Activated naive CD4-positive, alpha-beta T cell (primary cell): ENCODE measurements at regions not wholly inside any gene's neighbourhood (a gene's known extent, or its start where the extent isn't known, plus 50 kb on each side); places are given as distances from the start of the nearest gene placed in this dataset.
"Not testable (repeated sequence)": the region's sequence is repeated elsewhere in the genome, so short reads cannot be mapped to it uniquely, and the experiment has no call there.

Experiments
- DNase-seq, 4 experiments: peaks; one replicate each; lab custom pipeline; 2025; lab: John Stamatoyannopoulos, UW

DNA sequence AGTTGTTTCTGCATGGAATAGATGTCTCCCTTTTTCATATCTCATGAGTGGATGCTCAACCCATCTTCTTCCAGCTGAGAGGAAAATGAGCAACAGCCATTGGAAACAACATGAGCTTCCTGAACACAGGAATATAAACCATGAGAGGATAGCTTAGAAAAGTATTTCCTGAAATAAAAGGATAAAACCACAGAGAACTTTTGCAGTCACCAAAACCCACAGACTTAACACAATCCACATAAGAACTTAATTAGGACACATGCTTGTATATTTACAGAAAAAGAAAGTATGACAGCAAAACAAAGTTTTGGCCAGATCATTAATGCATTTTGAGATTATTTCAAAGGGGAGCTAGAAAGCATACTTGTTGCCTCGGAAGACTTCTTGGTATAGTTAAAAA lies 180.5 kb upstream of the RASGRP1 start:
- no peak for DNase-seq

- no peak for DNase-seq
These were observed 181.0 kb upstream of the RASGRP1 start for GRCh38 chr15:38745626-38746025.

DNA sequence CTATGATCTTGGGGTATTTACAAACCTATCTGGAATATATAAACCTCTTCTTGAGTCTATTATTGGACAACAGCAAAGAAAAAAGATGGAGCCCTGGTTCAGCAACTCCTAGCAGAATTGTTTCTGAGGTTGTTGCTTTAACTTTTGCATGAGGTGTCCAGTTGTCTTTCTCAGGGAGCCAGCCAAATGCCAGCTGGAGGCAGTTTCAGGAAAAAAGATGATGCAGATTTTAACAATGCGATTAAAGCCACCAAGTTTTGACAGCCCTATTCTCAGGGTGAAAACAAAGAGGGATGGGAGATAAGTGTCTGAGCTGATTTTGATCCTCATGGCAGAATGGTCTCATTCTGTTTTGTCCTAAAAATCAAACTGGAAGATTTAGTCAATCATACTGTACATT lies 181.6 kb upstream of the RASGRP1 start:
- no peak for DNase-seq

DNA sequence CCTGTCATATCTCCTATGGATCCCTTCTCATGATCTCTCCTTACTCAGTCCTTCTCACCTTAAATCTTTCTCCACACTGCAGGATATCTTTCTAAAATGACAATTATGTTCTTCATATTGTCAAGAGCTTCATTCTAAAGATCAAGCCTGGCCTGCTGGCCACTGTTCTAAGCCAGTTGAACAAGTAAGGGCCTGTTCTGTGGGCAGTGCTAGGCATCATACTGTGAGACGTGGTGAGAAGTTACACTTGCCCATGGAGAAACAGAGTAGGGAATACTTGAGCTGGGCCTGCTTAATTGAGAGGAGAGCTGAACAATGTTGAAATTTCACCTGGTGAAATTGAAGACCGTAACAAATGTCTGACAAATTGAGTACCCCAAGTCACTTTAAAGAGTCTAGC lies 184.1 kb upstream of the RASGRP1 start:
- no peak for DNase-seq

DNA sequence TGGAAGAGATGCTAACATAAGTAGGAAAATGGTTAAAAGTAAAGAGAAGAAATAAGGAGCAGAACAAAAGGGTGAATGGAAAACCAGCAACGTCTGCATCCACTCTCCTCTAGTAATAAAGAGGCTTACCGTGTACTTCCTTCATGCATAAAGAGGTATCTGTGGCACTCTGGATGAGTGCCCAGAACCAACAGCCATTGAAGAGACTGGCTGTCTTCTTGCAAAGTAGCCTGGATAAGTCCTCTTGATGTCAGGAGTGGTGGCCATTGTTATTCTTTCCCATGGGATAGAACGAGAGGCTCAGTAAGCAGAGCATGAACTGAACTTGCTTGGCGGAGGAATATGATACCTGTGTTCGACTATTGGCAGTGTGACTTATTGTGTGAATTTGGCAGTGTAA lies 186.2 kb upstream of the RASGRP1 start:
- no peak for DNase-seq

DNA sequence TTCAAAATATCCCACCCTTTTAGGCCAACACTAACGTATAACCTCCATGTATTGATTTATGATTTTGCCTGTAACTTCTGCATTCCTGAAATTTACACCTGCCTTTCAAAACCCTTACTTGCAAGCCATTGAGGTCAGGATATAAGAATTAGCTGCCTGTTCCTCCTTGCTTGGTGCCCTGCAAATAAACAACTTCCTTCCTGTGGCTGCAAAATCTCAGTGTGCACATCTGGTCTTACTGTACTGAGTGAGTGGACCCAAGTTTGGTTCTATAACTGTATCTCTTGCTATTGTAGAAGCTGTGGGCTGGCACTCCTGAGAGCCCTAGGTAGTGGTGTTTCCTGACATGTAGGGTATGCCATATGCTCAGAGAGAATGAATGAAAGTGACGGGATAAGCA lies 191.1 kb upstream of the RASGRP1 start:
- DNase-seq = no peak

DNA sequence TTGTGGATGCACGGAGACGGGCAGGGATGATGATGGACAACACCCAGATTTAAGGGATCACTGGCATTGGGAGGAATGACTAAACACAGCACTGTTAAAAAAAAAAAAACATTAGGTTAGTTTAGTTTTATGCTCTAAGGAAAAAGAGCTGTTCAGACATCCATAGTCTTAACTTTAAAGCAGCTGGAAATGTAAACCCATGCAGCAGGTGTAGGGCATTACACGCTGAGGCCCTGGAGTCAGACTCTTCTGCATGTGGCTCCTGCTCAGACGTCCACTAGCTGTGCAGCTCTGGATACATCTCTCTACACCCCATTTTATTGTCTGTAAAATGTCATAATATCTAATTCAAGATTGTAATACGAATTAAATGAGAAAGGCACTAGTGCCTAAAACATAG lies 191.8 kb upstream of the RASGRP1 start:
- DNase-seq = no peak

DNA sequence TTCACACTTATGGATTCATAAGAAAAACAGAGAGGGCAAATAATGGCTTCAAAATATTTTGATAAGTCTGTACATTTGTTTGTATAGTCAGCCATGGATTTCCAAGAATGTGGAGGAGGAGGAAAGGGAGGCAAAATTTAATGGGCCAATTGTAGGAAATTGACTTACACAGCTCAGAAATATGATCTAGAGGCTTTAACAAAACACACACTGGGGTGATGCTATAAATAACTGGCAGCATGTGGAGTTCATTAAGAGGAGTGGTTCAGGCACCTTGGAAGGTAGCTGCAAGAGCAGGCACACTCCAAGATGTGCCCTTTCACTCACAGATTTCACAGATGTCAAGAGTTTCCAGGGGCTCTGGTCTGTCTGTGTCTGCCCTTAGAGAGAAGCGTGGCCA lies 193.4 kb upstream of the RASGRP1 start:
- DNase-seq = no peak

GRCh38 chr15:38761681-38762080 lies 197.1 kb upstream of the RASGRP1 start:
- DNase-seq = no peak

DNA sequence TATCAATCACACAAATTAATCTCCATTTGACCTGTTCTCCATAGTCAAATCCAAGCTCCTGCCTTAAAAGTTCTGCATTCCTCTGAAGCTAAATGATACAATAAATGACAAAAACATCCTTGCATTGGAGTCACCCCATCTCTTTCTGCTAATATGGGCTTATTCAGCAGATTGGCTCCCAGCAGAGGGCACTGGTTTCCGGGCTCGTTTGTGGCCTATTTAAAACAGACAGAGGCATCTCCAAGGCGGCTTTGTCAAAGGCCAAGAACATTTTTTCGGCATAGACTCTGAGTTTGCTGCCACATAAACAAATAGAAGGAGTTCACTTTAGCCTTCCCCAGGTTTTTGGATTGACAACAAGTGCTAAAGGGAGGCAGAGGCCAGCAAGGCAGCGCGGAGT lies 204.4 kb upstream of the RASGRP1 start:
- DNase-seq = no peak

- no peak for DNase-seq
These were observed 204.9 kb upstream of the RASGRP1 start for GRCh38 chr15:38769492-38769891.

GRCh38 chr15:38774076-38774475 lies 209.5 kb upstream of the RASGRP1 start:
- not testable (repeated sequence) for DNase-seq

DNA sequence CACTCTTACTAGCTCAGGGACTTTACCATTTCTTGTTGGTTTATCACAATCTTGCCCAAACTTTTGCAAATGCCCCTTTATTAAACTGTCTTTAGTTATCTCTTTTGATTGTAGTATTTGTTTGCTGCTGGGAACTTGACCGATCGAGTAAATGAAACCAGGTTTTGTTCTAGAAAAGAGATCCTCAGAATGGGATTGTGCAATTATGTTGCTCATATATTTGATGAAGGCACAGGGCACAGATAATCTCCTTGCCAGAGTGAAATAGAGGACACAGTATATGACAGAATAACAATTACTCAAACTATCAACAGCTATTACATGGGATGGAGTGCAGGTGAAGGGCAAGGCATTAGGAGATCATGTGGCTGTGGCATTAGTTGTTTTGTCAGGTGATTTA lies 216.6 kb upstream of the RASGRP1 start:
- DNase-seq = no peak

DNA sequence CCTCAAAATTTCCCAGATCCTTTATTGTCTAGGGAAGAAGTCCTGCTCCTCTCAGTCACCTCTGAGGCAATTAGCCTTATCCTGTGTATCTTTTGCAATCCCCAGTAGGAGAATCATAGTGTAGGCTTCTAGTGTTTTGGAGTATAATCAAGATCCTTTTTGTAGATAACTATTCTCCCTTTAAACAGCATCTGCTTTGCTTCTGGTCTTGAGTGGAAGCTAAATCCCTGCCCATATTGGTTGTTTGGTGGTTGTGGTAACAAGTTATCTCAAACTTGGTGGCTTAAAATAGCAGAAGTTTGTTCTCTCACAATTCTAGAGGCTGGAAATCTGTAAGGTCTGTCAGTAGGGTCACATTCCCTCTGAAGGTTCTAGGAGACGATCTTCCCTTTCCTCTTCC lies 217.5 kb upstream of the RASGRP1 start:
- DNase-seq = no peak

DNA sequence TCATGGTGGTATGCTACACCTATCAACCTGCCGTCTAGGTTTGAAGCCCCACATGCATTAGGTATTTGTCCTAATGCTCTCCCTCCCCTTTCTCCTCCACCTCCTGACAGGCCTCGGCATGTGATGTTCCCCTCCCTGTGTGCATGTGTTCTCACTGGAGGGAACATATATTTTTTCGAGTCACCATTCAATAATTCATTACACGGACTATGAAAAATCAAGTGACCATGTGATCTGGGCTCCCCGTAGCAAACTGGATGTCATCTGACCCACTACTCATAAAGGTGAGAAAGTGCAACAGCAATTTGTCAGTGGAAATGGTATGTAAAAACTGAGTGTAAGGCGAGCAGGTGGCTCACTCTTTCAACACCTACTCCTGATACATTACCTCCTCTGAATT lies 224.3 kb upstream of the RASGRP1 start:
- DNase-seq = no peak

DNA sequence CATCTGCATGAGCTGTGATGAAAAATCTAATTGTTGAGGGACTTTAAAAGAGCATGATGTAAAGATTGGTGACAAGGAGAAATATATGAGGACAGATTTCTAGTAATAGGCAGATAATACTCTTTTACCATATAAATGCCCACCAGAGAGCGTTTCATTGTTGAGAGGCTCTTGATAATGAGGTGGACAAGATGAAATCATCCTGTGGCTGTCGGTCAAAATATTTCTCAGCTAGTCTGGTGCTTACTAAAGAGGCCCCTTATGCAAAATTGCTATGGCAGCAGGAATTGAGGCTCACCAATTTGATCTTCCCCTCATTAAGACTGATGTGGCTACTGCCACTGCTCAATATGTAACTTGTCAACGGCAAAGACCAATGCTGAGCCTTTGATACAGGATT lies 225.0 kb upstream of the RASGRP1 start:
- no peak for DNase-seq

DNA sequence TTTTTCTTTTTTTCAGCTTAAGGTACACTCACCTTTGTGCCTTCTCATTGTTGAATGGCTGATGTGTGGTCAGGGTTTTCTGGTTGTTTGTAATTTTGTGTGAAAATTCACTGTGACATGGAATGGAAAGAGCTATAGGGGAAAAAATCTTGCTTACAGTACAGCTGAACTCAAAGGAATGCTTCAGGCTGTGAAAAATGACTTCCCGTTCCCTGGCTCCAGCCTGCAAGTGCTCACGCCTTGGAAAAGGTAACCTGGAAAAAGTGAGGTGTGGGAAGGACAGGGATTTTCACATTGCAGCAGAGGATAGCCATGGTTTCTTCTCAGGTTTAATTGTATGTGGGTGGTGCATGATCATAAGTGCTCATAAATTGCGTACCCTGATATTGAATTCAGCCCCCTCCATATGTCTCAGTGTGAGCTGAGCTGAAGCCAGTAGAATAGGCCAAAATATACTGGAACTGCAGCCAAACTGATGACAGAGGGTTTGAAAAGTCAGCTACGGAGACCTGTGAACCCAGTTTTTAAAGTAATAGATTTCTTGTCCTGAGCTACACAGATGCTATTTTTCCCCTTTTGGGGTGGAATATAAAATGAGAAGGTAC lies 228.7 kb upstream of the RASGRP1 start:
- DNase-seq = no peak

- DNase-seq = no peak
These were observed 231.0 kb upstream of the RASGRP1 start for GRCh38 chr15:38795471-38796245.

DNA sequence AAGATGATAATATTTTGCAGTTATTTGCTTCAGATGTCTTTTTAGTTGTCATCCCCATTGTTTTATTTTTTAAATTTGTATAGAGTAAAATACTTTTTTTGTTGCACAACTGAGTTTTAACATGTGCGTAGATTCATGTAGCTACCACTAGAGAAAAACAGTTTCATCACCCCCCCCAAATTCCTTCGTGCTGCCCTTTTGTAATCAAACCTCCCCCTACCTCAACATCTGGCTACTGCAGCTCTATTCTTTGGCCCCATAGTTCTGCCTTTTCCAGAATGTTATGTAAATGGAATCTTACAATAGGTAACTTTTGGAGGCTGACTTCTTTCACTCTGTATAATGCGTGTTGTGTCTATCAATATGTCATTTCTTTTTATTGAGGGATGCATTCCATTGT lies 232.0 kb upstream of the RASGRP1 start:
- no peak for DNase-seq

DNA sequence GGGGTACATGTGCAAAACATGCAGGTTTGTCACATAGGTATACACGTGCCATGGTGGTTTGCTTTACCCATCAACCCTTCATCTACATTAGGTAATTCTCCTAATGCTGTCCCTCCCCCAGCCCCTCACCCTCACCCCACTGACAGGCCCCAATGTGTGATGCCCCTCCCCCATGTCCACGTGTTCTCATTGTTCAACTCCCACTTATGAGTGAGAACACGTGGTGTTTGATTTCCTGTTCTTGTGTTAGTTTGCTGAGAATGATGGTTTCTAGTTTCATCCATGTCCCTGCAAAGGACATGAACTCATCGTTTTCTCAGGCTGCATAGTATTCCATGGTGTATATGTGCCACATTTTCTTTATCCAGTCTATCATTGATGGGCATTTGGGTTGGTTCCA lies 232.9 kb upstream of the RASGRP1 start:
- DNase-seq = not testable (repeated sequence)

GRCh38 chr15:38799202-38799601 lies 234.6 kb upstream of the RASGRP1 start:
- DNase-seq = not testable (repeated sequence)

DNA sequence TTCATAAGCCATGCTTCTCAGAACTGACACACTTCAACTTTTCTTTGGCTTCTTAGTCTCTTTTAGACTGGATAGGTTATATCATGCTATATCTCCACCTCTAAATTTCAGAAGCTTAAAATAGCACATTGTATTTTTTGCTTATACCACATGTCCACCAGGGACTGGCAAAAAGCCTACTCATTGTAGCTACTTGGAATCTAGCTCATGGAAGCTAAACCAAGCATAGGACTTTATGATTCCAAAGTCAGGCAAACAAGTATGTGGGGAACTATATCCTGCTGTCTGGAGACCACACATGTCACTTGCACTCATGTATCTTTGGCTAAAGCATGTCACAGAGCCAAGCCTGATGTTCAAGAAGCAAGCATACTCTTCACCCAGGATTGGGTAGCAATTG lies 245.0 kb upstream of the RASGRP1 start:
- no peak for DNase-seq

- DNase-seq = no peak
These were observed 246.1 kb upstream of the RASGRP1 start for GRCh38 chr15:38810686-38811085.

- not testable (repeated sequence) for DNase-seq
These were observed 249.6 kb upstream of the RASGRP1 start for GRCh38 chr15:38814254-38814653.
